ENCODE measurements at regions not wholly inside any gene's neighbourhood (a gene's known extent, or its start where the extent isn't known, plus 50 kb on each side); places are given as distances from the start of the nearest gene placed in this dataset.
A peak's percentile ranks its signal among the peaks of the same experiment; 100 is the strongest.

GRCh38 chr2:130289780-130290179, 52.9 kb upstream of the IMP4 start:
- no peak overlapping the region for H2AK5ac ChIP-seq (ENCODE audit: low read length, severe bottlenecking)
- H3K4ac ChIP-seq (ENCODE audit: low read depth in 1 of 2, low read length in 2 of 2): no peak overlapping the region
- H3K9me3 ChIP-seq (ENCODE audit: control insufficient read depth, low read length): no peaks in the 10 kb centered on the region
- no CpG with 5 or more reads among the region's 1 CpG for whole genome bisulfite sequencing
- no peak overlapping the region for H4K8ac ChIP-seq (ENCODE audit: low read length)
- H4K91ac ChIP-seq (ENCODE audit: low read length): no peak overlapping the region
- no peak overlapping the region for H3K23ac ChIP-seq (ENCODE audit: low read length in 2 of 2)
- no peak overlapping the region for H2BK12ac ChIP-seq (ENCODE audit: low read length in 2 of 2)
- no peak overlapping the region for H3K4me2 ChIP-seq (ENCODE audit: low read length, poor library complexity, severe bottlenecking)
- H3K79me1 ChIP-seq (replicated peaks; ENCODE audit: low read length, poor library complexity, severe bottlenecking): no peaks in the 10 kb centered on the region
- H3K4me3 ChIP-seq (ENCODE audit: insufficient read depth in 1 of 2, low read depth in 1 of 2, low read length in 2 of 2): no peak overlapping the region
- H3K14ac ChIP-seq (ENCODE audit: low read length in 2 of 2): no peak overlapping the region
- H2BK5ac ChIP-seq (ENCODE audit: low read depth, low read length, poor library complexity, severe bottlenecking): no peak overlapping the region
- H3K36me3 ChIP-seq (ENCODE audit: control insufficient read depth in 1 of 2, insufficient read depth in 2 of 2, low read depth in 1 of 2, low read length in 2 of 2): no peaks in the 10 kb centered on the region
- no peak overlapping the region for H3K9ac ChIP-seq (ENCODE audit: low read length)
- peaks cover 2 to 4% of the 10 kb centered on the region in 2 experiments for H3K27me3 ChIP-seq (ENCODE audit: control insufficient read depth in 1 of 2, insufficient read depth in 1 of 2, low read length in 2 of 2)
- no peak overlapping the region for H3K18ac ChIP-seq (ENCODE audit: low read depth in 1 of 2, low read length in 2 of 2)
- H2BK15ac ChIP-seq (ENCODE audit: low read depth, poor library complexity, severe bottlenecking): no peak overlapping the region
- no peaks in the 10 kb centered on the region for H3K4me1 ChIP-seq (ENCODE audit: control insufficient read depth, insufficient read depth, low read depth, low read length)
- H3K27ac ChIP-seq (ENCODE audit: low read length, poor library complexity, severe bottlenecking): no peak overlapping the region
- H2AFZ ChIP-seq (ENCODE audit: low read depth, low read length): no peak overlapping the region
- no peak overlapping the region for H2BK120ac ChIP-seq (ENCODE audit: low read depth, low read length)
- DNase-seq: no peak

GRCh38 chr2:130288467-130289403, 54.0 kb upstream of the IMP4 start:
- Histone ChIP-seq H3K27ac (ENCODE audit: low read length, poor library complexity, severe bottlenecking) (no peak overlapping the region), H3K27me3 (ENCODE audit: control insufficient read depth in 1 of 2, insufficient read depth in 1 of 2, low read length in 2 of 2) (no peaks in the 10 kb centered on the region), H3K4me3 (ENCODE audit: insufficient read depth in 1 of 2, low read depth in 1 of 2, low read length in 2 of 2) (peak overlapping the region in 1 of 2 experiments; percentile 22), H3K4me1 (ENCODE audit: control insufficient read depth, insufficient read depth, low read depth, low read length) (no peaks in the 10 kb centered on the region), H3K18ac (ENCODE audit: low read depth in 1 of 2, low read length in 2 of 2) (peak overlapping the region in 1 of 2 experiments; percentile 21), H2AK5ac (ENCODE audit: low read length, severe bottlenecking) (no peak overlapping the region), H3K4me2 (ENCODE audit: low read length, poor library complexity, severe bottlenecking) (peak overlapping the region; percentile 56), H3K4ac (ENCODE audit: low read depth in 1 of 2, low read length in 2 of 2) (no peak overlapping the region), H2BK15ac (ENCODE audit: low read depth, poor library complexity, severe bottlenecking) (no peak overlapping the region), H3K9me3 (ENCODE audit: control insufficient read depth, low read length) (no peaks in the 10 kb centered on the region), H2BK5ac (ENCODE audit: low read depth, low read length, poor library complexity, severe bottlenecking) (no peak overlapping the region), H3K14ac (ENCODE audit: low read length in 2 of 2) (no peak overlapping the region), H3K36me3 (ENCODE audit: control insufficient read depth in 1 of 2, insufficient read depth in 2 of 2, low read depth in 1 of 2, low read length in 2 of 2) (no peaks in the 10 kb centered on the region), H2AFZ (ENCODE audit: low read depth, low read length) (no peak overlapping the region), H3K23ac (ENCODE audit: low read length in 2 of 2) (no peak overlapping the region), H3K79me1 (replicated peaks; ENCODE audit: low read length, poor library complexity, severe bottlenecking) (no peaks in the 10 kb centered on the region), H3K9ac (ENCODE audit: low read length) (no peak overlapping the region), H4K8ac (ENCODE audit: low read length) (peak overlapping the region; percentile 4), H2BK120ac (ENCODE audit: low read depth, low read length) (peak overlapping the region; percentile 34), H4K91ac (ENCODE audit: low read length) (peak overlapping the region; percentile 27), H2BK12ac (ENCODE audit: low read length in 2 of 2) (no peak overlapping the region)
- WGBS: 28% methylated on average over 54 of the region's 56 CpGs
- peak; percentile 42 for DNase-seq

- no peak overlapping the region for H2BK5ac ChIP-seq (ENCODE audit: low read depth, low read length, poor library complexity, severe bottlenecking)
- no peak overlapping the region for H3K4ac ChIP-seq (ENCODE audit: low read depth in 1 of 2, low read length in 2 of 2)
- no peak overlapping the region for H3K4me2 ChIP-seq (ENCODE audit: low read length, poor library complexity, severe bottlenecking)
- H3K4me3 ChIP-seq (ENCODE audit: insufficient read depth in 1 of 2, low read depth in 1 of 2, low read length in 2 of 2): no peak overlapping the region
- H2BK12ac ChIP-seq (ENCODE audit: low read length in 2 of 2): no peak overlapping the region
- no peaks in the 10 kb centered on the region for H3K79me1 ChIP-seq (replicated peaks; ENCODE audit: low read length, poor library complexity, severe bottlenecking)
- H2AK5ac ChIP-seq (ENCODE audit: low read length, severe bottlenecking): no peak overlapping the region
- H3K18ac ChIP-seq (ENCODE audit: low read depth in 1 of 2, low read length in 2 of 2): no peak overlapping the region
- H3K9me3 ChIP-seq (ENCODE audit: control insufficient read depth, low read length): no peaks in the 10 kb centered on the region
- no peak overlapping the region for H3K27ac ChIP-seq (ENCODE audit: low read length, poor library complexity, severe bottlenecking)
- H4K91ac ChIP-seq (ENCODE audit: low read length): no peak overlapping the region
- H2BK15ac ChIP-seq (ENCODE audit: low read depth, poor library complexity, severe bottlenecking): no peak overlapping the region
- no peak overlapping the region for H3K23ac ChIP-seq (ENCODE audit: low read length in 2 of 2)
- no peak for DNase-seq
- whole genome bisulfite sequencing: 92% methylated on average over 14 of the region's 14 CpGs
- H4K8ac ChIP-seq (ENCODE audit: low read length): no peak overlapping the region
- H2BK120ac ChIP-seq (ENCODE audit: low read depth, low read length): no peak overlapping the region
- H2AFZ ChIP-seq (ENCODE audit: low read depth, low read length): no peak overlapping the region
- H3K36me3 ChIP-seq (ENCODE audit: control insufficient read depth in 1 of 2, insufficient read depth in 2 of 2, low read depth in 1 of 2, low read length in 2 of 2): no peaks in the 10 kb centered on the region
- no peaks in the 10 kb centered on the region for H3K4me1 ChIP-seq (ENCODE audit: control insufficient read depth, insufficient read depth, low read depth, low read length)
- no peaks in the 10 kb centered on the region for H3K27me3 ChIP-seq (ENCODE audit: control insufficient read depth in 1 of 2, insufficient read depth in 1 of 2, low read length in 2 of 2)
- H3K14ac ChIP-seq (ENCODE audit: low read length in 2 of 2): no peak overlapping the region
- H3K9ac ChIP-seq (ENCODE audit: low read length): no peak overlapping the region
Measured at GRCh38 chr2:130287656-130288026, 55.1 kb upstream of the IMP4 start.

GRCh38 chr2:130286983-130287655, 55.6 kb upstream of the IMP4 start:
- Histone ChIP-seq H3K4me1 (ENCODE audit: control insufficient read depth, insufficient read depth, low read depth, low read length) (no peaks in the 10 kb centered on the region), H3K27ac (ENCODE audit: low read length, poor library complexity, severe bottlenecking) (no peak overlapping the region), H3K4ac (ENCODE audit: low read depth in 1 of 2, low read length in 2 of 2) (no peak overlapping the region), H3K4me2 (ENCODE audit: low read length, poor library complexity, severe bottlenecking) (no peak overlapping the region), H4K91ac (ENCODE audit: low read length) (no peak overlapping the region), H3K23ac (ENCODE audit: low read length in 2 of 2) (no peak overlapping the region), H3K9ac (ENCODE audit: low read length) (no peak overlapping the region), H3K36me3 (ENCODE audit: control insufficient read depth in 1 of 2, insufficient read depth in 2 of 2, low read depth in 1 of 2, low read length in 2 of 2) (no peaks in the 10 kb centered on the region), H3K79me1 (replicated peaks; ENCODE audit: low read length, poor library complexity, severe bottlenecking) (no peaks in the 10 kb centered on the region), H2BK15ac (ENCODE audit: low read depth, poor library complexity, severe bottlenecking) (no peak overlapping the region), H3K9me3 (ENCODE audit: control insufficient read depth, low read length) (no peaks in the 10 kb centered on the region), H4K8ac (ENCODE audit: low read length) (no peak overlapping the region), H3K14ac (ENCODE audit: low read length in 2 of 2) (no peak overlapping the region), H3K4me3 (ENCODE audit: insufficient read depth in 1 of 2, low read depth in 1 of 2, low read length in 2 of 2) (no peak overlapping the region), H2AFZ (ENCODE audit: low read depth, low read length) (no peak overlapping the region), H2BK120ac (ENCODE audit: low read depth, low read length) (no peak overlapping the region), H3K18ac (ENCODE audit: low read depth in 1 of 2, low read length in 2 of 2) (no peak overlapping the region), H2BK12ac (ENCODE audit: low read length in 2 of 2) (no peak overlapping the region), H3K27me3 (ENCODE audit: control insufficient read depth in 1 of 2, insufficient read depth in 1 of 2, low read length in 2 of 2) (no peaks in the 10 kb centered on the region), H2BK5ac (ENCODE audit: low read depth, low read length, poor library complexity, severe bottlenecking) (no peak overlapping the region), H2AK5ac (ENCODE audit: low read length, severe bottlenecking) (no peak overlapping the region)
- no peak for DNase-seq
- 95% methylated on average over 35 of the region's 35 CpGs for WGBS
